GM12878 (cell line): ENCODE measurements at regions not wholly inside any gene's neighbourhood (a gene's known extent, or its start where the extent isn't known, plus 50 kb on each side); places are given as distances from the start of the nearest gene placed in this dataset.

Experiments used
- ATAC-seq: fragments of 200-7000 bp; cut with Tn5 transposase; 3 replicates; pipeline ENCODE4 v1.9.1; 2020; ENCODE audit warnings: mild to moderate bottlenecking, moderate library complexity
- BruUV-seq: library from RNA; stranded (reverse); fragments of 400-500 nt; replicated peaks from 2 replicates; lab custom pipeline; 2021; lab: Mats Ljungman, UMichigan
- CTCF ChIA-PET: fragments of 300-600 bp; sonication (Branson Sonifier 250); formaldehyde crosslinking; extraction: SDS; loops from one replicate; lab custom pipeline; 2021; ENCODE audit warnings: inconsistent platforms; lab: Yijun Ruan, JAX
- POLR2A ChIA-PET: fragments of 350-600 bp; formaldehyde crosslinking; extraction: SDS; loops from one replicate; lab custom pipeline; 2021; ENCODE audit warnings: inconsistent platforms; lab: Charles Lee
- RAD21 ChIA-PET: fragments of 300-600 bp; sonication (Branson Sonifier 250); formaldehyde crosslinking; loops from one replicate; lab custom pipeline; 2023; ENCODE audit warnings: antibody characterized with exemption; ENCODE audit not compliant: unreplicated experiment; lab: Charles Lee
- SMC1A ChIA-PET: fragments of 300-600 bp; sonication (Branson Sonifier 250); formaldehyde crosslinking; loops from one replicate; lab custom pipeline; 2023; ENCODE audit not compliant: unreplicated experiment, uncharacterized antibody; lab: Charles Lee
- DNase-seq: peaks from one replicate; pipeline ENCODE4 v3.0.0-alpha.2; 2011; ENCODE audit warnings: low read depth, low spot score
- FAIRE-seq: peaks from 3 replicates; lab custom pipeline; 2011; peaks lifted over from hg19 to GRCh38; lab: Jason Lieb, UNC
- H2AFZ ChIP-seq: 2 replicates; pipeline ENCODE4 v1.6.0; 2011; ENCODE audit warnings: low read depth, low read length, control low read depth; ENCODE audit not compliant: control insufficient read depth
- H3K27ac ChIP-seq: 2 replicates; pipeline ENCODE4 v1.5.1; 2011; ENCODE audit warnings: control low read depth; ENCODE audit not compliant: control insufficient read depth, insufficient read depth
- H3K27me3 ChIP-seq, 2 experiments: replicated peaks in 1 of 2; 2 replicates each; pipeline versions ENCODE4 v1.6.0 to v1.6.1; 2011; ENCODE audit warnings: low read length in 1 of 2; ENCODE audit not compliant: control insufficient read depth in 2 of 2, insufficient read depth in 2 of 2
- H3K36me3 ChIP-seq, 2 experiments: 2 replicates each; pipeline ENCODE4 v1.5.1; 2011; ENCODE audit warnings: low read length in 1 of 2; ENCODE audit not compliant: control insufficient read depth in 2 of 2, insufficient read depth in 2 of 2
- H3K4me1 ChIP-seq: 2 replicates; pipeline ENCODE4 v1.6.1; 2011; ENCODE audit warnings: mild to moderate bottlenecking, low read length, moderate library complexity, mixed read lengths; ENCODE audit not compliant: control insufficient read depth, insufficient read depth
- H3K4me2 ChIP-seq: 2 replicates; pipeline ENCODE4 v1.6.0; 2011; ENCODE audit warnings: control low read depth; ENCODE audit not compliant: control insufficient read depth, insufficient read depth
- H3K4me3 ChIP-seq: fragments of 200-600 bp; sonication (generic); 2 replicates; pipeline ENCODE4 v1.5.1; 2016
- H3K79me2 ChIP-seq: 2 replicates; pipeline ENCODE4 v1.6.0; 2011; ENCODE audit warnings: low read length; ENCODE audit not compliant: control insufficient read depth, insufficient read depth
- H3K9ac ChIP-seq: 2 replicates; pipeline ENCODE4 v1.8.0; 2011; ENCODE audit warnings: low read length, control low read depth, mixed read lengths; ENCODE audit not compliant: control insufficient read depth, insufficient read depth
- H3K9me3 ChIP-seq: replicated peaks from 3 replicates; pipeline ENCODE4 v1.5.1; 2011; ENCODE audit warnings: mild to moderate bottlenecking, low read length; ENCODE audit not compliant: control insufficient read depth, insufficient read depth
- H4K20me1 ChIP-seq: 2 replicates; pipeline ENCODE4 v1.6.0; 2011; ENCODE audit not compliant: control insufficient read depth, insufficient read depth
- DPF2 ChIP-seq: fragments of 450-650 bp; IDR thresholded peaks from 2 replicates; pipeline ENCODE4 v1.6.1; 2017; ENCODE audit warnings: mild to moderate bottlenecking
- EGR1 ChIP-seq, 2 experiments: IDR thresholded peaks; 1 replicate in 1 of 2; 2 replicates in 1 of 2; pipeline ENCODE4 v1.6.1; 2011 to 2012; ENCODE audit warnings: low read depth in 2 of 2, low read length in 2 of 2, borderline replicate concordance in 1 of 2, mild to moderate bottlenecking in 1 of 2, moderate library complexity in 1 of 2
- EP300 ChIP-seq, 2 experiments: fragments of 150-350 bp in 1 of 2; IDR thresholded peaks; 2 replicates each; pipeline ENCODE4 v1.6.1; 2011 to 2012; ENCODE audit warnings: low read depth in 2 of 2, low read length in 2 of 2, borderline replicate concordance in 1 of 2, improper control_type of control experiment in 1 of 2, inconsistent platforms in 1 of 2; ENCODE audit not compliant: control insufficient read depth in 1 of 2
- EZH2 ChIP-seq: IDR thresholded peaks from 2 replicates; pipeline ENCODE4 v1.6.1; 2012; ENCODE audit warnings: low read depth, mild to moderate bottlenecking, control low read depth, inconsistent platforms, low read length, borderline replicate concordance; ENCODE audit not compliant: control insufficient read depth
- NFXL1 ChIP-seq: fragments of 450-650 bp; IDR thresholded peaks from 2 replicates; pipeline ENCODE4 v1.6.1; 2017; ENCODE audit warnings: antibody characterized with exemption, mild to moderate bottlenecking, borderline replicate concordance
- SRF ChIP-seq, 2 experiments: IDR thresholded peaks; 2 replicates each; pipeline ENCODE4 v1.6.1; 2011; ENCODE audit warnings: low read depth in 2 of 2, low read length in 2 of 2, mild to moderate bottlenecking in 1 of 2, moderate library complexity in 1 of 2
- ZBTB11 ChIP-seq: fragments of 450-650 bp; formaldehyde crosslinking; IDR thresholded peaks from 2 replicates; pipeline ENCODE4 v1.5.0; 2022; ENCODE audit warnings: mild to moderate bottlenecking, missing genetic modification characterization
- WGBS: methylation state at CpG from one replicate; pipeline ENCODE4 v1.1.6; 2016; ENCODE audit warnings: low lambda C conversion rate; ENCODE audit not compliant: insufficient replicate concordance, insufficient coverage; ENCODE audit errors: missing lambda C conversion rate; 5-methylcytosine and 5-hydroxymethylcytosine counted together
- in situ Hi-C: fragments of 300-500 bp; cut with MboI; formaldehyde crosslinking; loops from 9 replicates; pipeline ENCODE4 v1.14.3; 2018; ENCODE audit warnings: mixed read lengths
- intact Hi-C: fragments of 100-400 bp; cut with micrococcal nuclease; formaldehyde crosslinking; loops from one replicate; pipeline ENCODE4 v1.14.2; 2022; ENCODE audit not compliant: unreplicated experiment
- TF ChIP-seq, protein P1 (sequence below): fragments of 450-650 bp; IDR thresholded peaks from 2 replicates; pipeline ENCODE4 v1.6.1; 2016; ENCODE audit warnings: mild to moderate bottlenecking, moderate library complexity, borderline replicate concordance

DNA sequence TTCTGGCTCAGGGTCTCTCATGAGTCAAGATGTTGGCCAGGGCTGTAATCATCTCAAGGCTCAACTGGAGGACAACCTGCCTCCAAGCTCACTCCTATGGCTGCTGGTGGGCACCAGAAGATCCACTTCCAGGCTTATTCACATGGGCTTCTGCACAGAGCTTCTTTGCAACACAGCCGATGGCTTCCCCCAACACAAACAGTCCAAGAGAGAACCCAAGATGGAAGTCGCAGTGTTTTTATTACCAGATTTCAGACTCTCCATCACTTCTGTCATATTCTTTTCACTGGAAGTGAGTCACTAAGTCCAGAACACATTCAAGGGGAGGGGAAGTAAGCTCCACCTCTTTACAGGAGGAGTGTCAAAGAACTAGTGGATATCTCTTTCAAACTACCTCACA lies 75.5 kb downstream of the CD164 start:
- no peaks in the 10 kb centered on the region for H4K20me1 ChIP-seq
- H3K4me2 ChIP-seq: no peak overlapping the region
- ChIA-PET POLR2A (no interaction called here), SMC1A (interaction anchor here (3.0 kb wide), 1 partner anchor 10 kb away, joined by 11 read pairs; no protein-coding TSS in a partner anchor)
- no peak overlapping the region for H3K9ac ChIP-seq
- H3K4me3 ChIP-seq: no peak overlapping the region
- no peaks in the 10 kb centered on the region for H3K36me3 ChIP-seq
- H3K79me2 ChIP-seq: no peaks in the 10 kb centered on the region
- H3K9me3 ChIP-seq: no peaks in the 10 kb centered on the region
- no peak for FAIRE-seq
- in situ Hi-C loops: no loop called here
- no peak overlapping the region for H2AFZ ChIP-seq
- no TSS peak for BruUV-seq
- peaks cover 12% of the 10 kb centered on the region; the same call in 1 of the 2 replicates for H3K4me1 ChIP-seq
- H3K27ac ChIP-seq: no peak overlapping the region
- WGBS: 93% methylated on average over 2 of the region's 2 CpGs
- TF ChIP-seq ZBTB11 (CRISPR knock-in tag) (no peak), SRF (IDR thresholded peaks at IDR 0.05; ENCODE audit: low read depth in 2 of 2, low read length in 2 of 2) (no peak), NFXL1 (no peak), EGR1 (IDR thresholded peaks at IDR 0.05; ENCODE audit: borderline replicate concordance in 1 of 2, low read depth in 2 of 2, low read length in 2 of 2) (no peak), EZH2 (no peak), EP300 (IDR thresholded peaks at IDR 0.05; ENCODE audit: borderline replicate concordance in 1 of 2, control insufficient read depth in 1 of 2, low read depth in 2 of 2, low read length in 2 of 2) (no peak), DPF2 (no peak)
- TF ChIP-seq, protein P1, sequence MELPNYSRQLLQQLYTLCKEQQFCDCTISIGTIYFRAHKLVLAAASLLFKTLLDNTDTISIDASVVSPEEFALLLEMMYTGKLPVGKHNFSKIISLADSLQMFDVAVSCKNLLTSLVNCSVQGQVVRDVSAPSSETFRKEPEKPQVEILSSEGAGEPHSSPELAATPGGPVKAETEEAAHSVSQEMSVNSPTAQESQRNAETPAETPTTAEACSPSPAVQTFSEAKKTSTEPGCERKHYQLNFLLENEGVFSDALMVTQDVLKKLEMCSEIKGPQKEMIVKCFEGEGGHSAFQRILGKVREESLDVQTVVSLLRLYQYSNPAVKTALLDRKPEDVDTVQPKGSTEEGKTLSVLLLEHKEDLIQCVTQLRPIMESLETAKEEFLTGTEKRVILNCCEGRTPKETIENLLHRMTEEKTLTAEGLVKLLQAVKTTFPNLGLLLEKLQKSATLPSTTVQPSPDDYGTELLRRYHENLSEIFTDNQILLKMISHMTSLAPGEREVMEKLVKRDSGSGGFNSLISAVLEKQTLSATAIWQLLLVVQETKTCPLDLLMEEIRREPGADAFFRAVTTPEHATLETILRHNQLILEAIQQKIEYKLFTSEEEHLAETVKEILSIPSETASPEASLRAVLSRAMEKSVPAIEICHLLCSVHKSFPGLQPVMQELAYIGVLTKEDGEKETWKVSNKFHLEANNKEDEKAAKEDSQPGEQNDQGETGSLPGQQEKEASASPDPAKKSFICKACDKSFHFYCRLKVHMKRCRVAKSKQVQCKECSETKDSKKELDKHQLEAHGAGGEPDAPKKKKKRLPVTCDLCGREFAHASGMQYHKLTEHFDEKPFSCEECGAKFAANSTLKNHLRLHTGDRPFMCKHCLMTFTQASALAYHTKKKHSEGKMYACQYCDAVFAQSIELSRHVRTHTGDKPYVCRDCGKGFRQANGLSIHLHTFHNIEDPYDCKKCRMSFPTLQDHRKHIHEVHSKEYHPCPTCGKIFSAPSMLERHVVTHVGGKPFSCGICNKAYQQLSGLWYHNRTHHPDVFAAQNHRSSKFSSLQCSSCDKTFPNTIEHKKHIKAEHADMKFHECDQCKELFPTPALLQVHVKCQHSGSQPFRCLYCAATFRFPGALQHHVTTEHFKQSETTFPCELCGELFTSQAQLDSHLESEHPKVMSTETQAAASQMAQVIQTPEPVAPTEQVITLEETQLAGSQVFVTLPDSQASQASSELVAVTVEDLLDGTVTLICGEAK: no peak
- TF ChIP-seq, all 136 proteins: peak for 0
- no peaks in the 10 kb centered on the region for H3K27me3 ChIP-seq
- CTCF ChIA-PET: interaction anchor here (1.5 kb wide), 1 partner anchor 76 kb away, joined by 3 read pairs; the partner anchor contains the start of gene CD164
- DNase-seq: no peak
- intact Hi-C loops: no loop called here
- RAD21 ChIA-PET: no interaction called here
- no peak for ATAC-seq
